Chondrocyte (in vitro differentiated cells): ENCODE measurements at regions not wholly inside any gene's neighbourhood (a gene's known extent, or its start where the extent isn't known, plus 50 kb on each side); places are given as distances from the start of the nearest gene placed in this dataset.

Experiments
- DNase-seq: peaks from one replicate; pipeline ENCODE4 v3.0.0; 2021; ENCODE audit warnings: mixed read lengths, low spot score
- H3K27ac Mint-ChIP-seq: one replicate; pipeline ENCODE4 v1.8.0; 2021; ENCODE audit warnings: mild to moderate bottlenecking, moderate library complexity, mixed read lengths; ENCODE audit not compliant: unreplicated experiment
- H3K27me3 Mint-ChIP-seq: 2 replicates; pipeline ENCODE4 v1.8.0; 2021; ENCODE audit warnings: low read depth, mixed read lengths
- H3K36me3 Mint-ChIP-seq: 2 replicates; pipeline ENCODE4 v1.8.0; 2021; ENCODE audit warnings: low read depth, mixed read lengths
- H3K4me1 Mint-ChIP-seq: 2 replicates; pipeline ENCODE4 v1.8.0; 2021; ENCODE audit warnings: low read depth, mild to moderate bottlenecking, mixed read lengths
- H3K4me3 Mint-ChIP-seq: one replicate; pipeline ENCODE4 v1.8.0; 2021; ENCODE audit warnings: mild to moderate bottlenecking, moderate library complexity, mixed read lengths; ENCODE audit not compliant: unreplicated experiment
- H3K9me3 Mint-ChIP-seq: 2 replicates; pipeline ENCODE4 v1.8.0; 2021; ENCODE audit warnings: low read depth, mixed read lengths
- TF ChIP-seq, protein P1 (sequence below): fragments of 200-600 bp; sonication (generic); IDR thresholded peaks from 2 replicates; pipeline ENCODE4 v1.5.0; 2021; ENCODE audit warnings: antibody characterized with exemption, mild to moderate bottlenecking, moderate library complexity

DNA sequence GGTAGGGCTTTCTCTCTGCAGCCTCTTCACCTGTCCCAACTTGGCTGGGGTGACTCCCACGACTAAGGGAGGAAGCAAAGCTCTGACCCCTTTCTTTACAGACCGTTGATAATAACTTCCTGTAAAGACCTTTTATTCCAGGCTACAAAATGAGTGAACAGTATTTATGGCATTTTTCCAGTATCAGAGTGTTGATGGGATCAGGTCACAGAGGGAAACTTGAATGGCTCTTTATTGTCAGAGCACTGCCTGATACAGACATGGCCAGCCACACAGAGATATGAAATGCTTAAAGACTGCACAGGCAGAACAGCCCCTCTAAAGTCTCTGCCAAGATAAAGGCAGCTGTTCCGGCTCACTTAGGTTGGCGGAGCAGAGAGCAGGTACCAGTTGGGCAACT, 1033.9 kb upstream of the NR2F2 start:
- Mint-ChIP-seq H3K4me1 (peaks cover 16% of the 10 kb centered on the region), H3K27ac (no peak overlapping the region), H3K9me3 (peaks cover 6% of the 10 kb centered on the region), H3K27me3 (no peaks in the 10 kb centered on the region), H3K4me3 (no peak overlapping the region), H3K36me3 (peaks cover 2% of the 10 kb centered on the region)
- TF ChIP-seq, protein P1, sequence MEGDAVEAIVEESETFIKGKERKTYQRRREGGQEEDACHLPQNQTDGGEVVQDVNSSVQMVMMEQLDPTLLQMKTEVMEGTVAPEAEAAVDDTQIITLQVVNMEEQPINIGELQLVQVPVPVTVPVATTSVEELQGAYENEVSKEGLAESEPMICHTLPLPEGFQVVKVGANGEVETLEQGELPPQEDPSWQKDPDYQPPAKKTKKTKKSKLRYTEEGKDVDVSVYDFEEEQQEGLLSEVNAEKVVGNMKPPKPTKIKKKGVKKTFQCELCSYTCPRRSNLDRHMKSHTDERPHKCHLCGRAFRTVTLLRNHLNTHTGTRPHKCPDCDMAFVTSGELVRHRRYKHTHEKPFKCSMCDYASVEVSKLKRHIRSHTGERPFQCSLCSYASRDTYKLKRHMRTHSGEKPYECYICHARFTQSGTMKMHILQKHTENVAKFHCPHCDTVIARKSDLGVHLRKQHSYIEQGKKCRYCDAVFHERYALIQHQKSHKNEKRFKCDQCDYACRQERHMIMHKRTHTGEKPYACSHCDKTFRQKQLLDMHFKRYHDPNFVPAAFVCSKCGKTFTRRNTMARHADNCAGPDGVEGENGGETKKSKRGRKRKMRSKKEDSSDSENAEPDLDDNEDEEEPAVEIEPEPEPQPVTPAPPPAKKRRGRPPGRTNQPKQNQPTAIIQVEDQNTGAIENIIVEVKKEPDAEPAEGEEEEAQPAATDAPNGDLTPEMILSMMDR: no peak
- DNase-seq: no peak

DNA sequence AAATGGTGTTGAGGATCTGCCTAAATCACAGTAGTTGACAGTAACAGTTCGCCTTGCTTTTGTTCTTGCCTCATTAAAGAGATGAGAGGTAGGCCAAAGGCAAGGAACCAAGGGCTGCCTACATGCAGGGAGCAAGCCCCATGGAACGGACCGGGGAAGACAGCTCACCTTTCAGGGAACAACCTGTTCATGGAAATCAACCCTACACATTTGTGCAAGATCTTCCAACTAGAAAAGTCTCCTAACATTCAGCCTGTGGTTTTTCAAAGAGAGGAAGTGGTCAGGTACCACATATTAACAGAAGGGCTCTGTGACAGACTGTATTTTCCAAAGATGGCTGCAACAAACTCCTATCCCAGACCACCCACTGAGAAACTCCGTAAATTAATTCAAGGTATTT, 1031.8 kb upstream of the NR2F2 start:
- no peaks in the 10 kb centered on the region for H3K27me3 Mint-ChIP-seq
- no peak for DNase-seq
- H3K36me3 Mint-ChIP-seq: peaks cover 2% of the 10 kb centered on the region
- no peak overlapping the region for H3K27ac Mint-ChIP-seq
- TF ChIP-seq, protein P1: no peak
- H3K4me1 Mint-ChIP-seq: peaks cover 11% of the 10 kb centered on the region
- no peak overlapping the region for H3K4me3 Mint-ChIP-seq
- H3K9me3 Mint-ChIP-seq: peaks cover 7% of the 10 kb centered on the region

DNA sequence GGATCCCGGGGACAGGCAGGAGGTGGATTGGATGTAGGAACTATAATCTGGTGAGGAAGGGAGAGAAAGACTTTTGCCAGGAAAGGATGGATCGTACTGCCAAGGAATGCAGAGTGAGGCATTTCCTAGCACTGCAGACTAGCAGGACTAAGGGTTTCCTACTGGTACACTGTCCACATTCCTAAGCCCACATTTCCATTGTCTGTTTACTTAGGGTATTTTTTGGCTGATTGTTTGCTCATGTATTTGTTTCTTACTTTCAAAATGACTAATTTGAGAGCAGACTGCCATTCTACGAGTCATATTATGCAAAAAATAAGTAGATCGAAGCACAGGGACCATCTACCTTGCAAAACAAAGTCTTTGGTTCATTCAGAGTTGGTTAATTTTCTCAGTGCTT, 1029.5 kb upstream of the NR2F2 start:
- DNase-seq: no peak
- Mint-ChIP-seq H3K27me3 (no peaks in the 10 kb centered on the region), H3K9me3 (peaks cover 7% of the 10 kb centered on the region), H3K4me1 (peaks cover 17% of the 10 kb centered on the region), H3K36me3 (peaks cover 2% of the 10 kb centered on the region), H3K4me3 (no peak overlapping the region), H3K27ac (peak overlapping the region; percentile 68)
- TF ChIP-seq, protein P1: no peak

DNA sequence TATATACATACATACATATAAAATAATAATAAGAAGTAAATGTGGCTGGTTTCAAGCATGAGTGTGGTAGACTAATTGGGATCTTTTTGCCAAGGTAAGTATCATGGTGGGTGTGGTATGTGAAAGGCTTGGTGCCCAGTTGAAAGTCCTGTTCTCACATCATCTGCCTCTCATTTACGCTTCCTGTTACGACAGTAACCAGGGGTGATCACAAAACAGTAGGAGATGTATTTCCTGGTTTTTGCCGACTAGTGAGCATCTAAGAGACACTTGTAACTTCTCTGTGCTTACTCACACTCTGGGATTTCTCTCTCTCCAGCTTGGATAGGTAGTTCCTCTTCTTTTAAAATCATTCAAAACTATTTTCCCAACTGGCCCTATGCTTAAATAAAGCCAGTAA, 1028.3 kb upstream of the NR2F2 start:
- Mint-ChIP-seq H3K27ac (no peak overlapping the region), H3K27me3 (no peaks in the 10 kb centered on the region), H3K9me3 (peaks cover 7% of the 10 kb centered on the region), H3K36me3 (peaks cover 2% of the 10 kb centered on the region), H3K4me1 (peaks cover 17% of the 10 kb centered on the region), H3K4me3 (no peak overlapping the region)
- no peak for DNase-seq
- TF ChIP-seq, protein P1: no peak

DNA sequence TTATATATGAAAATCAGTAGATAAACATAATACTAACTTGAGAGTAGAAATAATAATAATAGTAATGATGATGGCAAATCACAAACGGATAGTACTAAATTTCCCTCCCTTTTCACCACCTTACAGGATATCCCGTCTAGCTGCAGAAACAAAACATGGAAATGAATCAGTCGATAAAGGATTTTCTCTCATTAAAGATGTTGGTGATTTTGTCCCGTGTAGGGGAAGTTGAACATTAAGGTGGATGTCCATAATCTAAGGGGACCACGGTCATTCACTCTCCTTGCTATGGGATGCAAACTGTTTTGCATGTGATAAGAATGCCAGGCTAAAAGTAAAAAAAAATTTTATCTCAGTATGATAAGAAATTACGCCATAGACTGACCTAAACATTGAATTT, 1027.7 kb upstream of the NR2F2 start:
- DNase-seq: no peak
- Mint-ChIP-seq H3K27me3 (no peaks in the 10 kb centered on the region), H3K4me1 (peaks cover 17% of the 10 kb centered on the region), H3K36me3 (peaks cover 2% of the 10 kb centered on the region), H3K9me3 (peaks cover 7% of the 10 kb centered on the region), H3K4me3 (no peak overlapping the region), H3K27ac (no peak overlapping the region)
- TF ChIP-seq, protein P1: no peak
